ENCODE measurements at regions not wholly inside any gene's neighbourhood (a gene's known extent, or its start where the extent isn't known, plus 50 kb on each side); places are given as distances from the start of the nearest gene placed in this dataset.

- no peak for DNase-seq
- TF ChIP-seq, protein P1, sequence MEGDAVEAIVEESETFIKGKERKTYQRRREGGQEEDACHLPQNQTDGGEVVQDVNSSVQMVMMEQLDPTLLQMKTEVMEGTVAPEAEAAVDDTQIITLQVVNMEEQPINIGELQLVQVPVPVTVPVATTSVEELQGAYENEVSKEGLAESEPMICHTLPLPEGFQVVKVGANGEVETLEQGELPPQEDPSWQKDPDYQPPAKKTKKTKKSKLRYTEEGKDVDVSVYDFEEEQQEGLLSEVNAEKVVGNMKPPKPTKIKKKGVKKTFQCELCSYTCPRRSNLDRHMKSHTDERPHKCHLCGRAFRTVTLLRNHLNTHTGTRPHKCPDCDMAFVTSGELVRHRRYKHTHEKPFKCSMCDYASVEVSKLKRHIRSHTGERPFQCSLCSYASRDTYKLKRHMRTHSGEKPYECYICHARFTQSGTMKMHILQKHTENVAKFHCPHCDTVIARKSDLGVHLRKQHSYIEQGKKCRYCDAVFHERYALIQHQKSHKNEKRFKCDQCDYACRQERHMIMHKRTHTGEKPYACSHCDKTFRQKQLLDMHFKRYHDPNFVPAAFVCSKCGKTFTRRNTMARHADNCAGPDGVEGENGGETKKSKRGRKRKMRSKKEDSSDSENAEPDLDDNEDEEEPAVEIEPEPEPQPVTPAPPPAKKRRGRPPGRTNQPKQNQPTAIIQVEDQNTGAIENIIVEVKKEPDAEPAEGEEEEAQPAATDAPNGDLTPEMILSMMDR (IDR thresholded peaks at IDR 0.05), result no peak
- H3K27ac ChIP-seq, result no peak overlapping the region
These were observed 524.8 kb downstream of the TUSC7 start for GRCh38 chr3:117234331-117234730.

GRCh38 chr3:117235304-117235703 is 525.7 kb downstream of the TUSC7 start:
- TF ChIP-seq, protein P1 (IDR thresholded peaks at IDR 0.05), result no peak
- Histone ChIP-seq H3K4me3 (no peak overlapping the region), H3K36me3 (no peaks in the 10 kb centered on the region), H3K27me3 (no peaks in the 10 kb centered on the region), H3K9me3 (no peaks in the 10 kb centered on the region), H3K27ac (no peak overlapping the region), H3K4me1 (no peaks in the 10 kb centered on the region)
- DNase-seq (no peak), ATAC-seq (no peak)
- intact Hi-C loops (cut with DNase I), result no loop called here

More at GRCh38 chr3:117234331-117234730, 524.8 kb downstream of the TUSC7 start:
- Histone ChIP-seq H3K36me3 (no peaks in the 10 kb centered on the region), H3K9me3 (no peaks in the 10 kb centered on the region), H3K27me3 (no peaks in the 10 kb centered on the region), H3K4me1 (no peaks in the 10 kb centered on the region), H3K4me3 (no peak overlapping the region)
- ATAC-seq, result no peak
- intact Hi-C loops (cut with DNase I), result no loop called here

GRCh38 chr3:117238806-117239205 is 529.2 kb downstream of the TUSC7 start:
- no peaks in the 10 kb centered on the region for H3K36me3 ChIP-seq
- DNase-seq, result peak in 3 of 4 donors; percentile 15 to 32 (median 32)
- TF ChIP-seq, protein P1 (IDR thresholded peaks at IDR 0.05), result no peak
- no peaks in the 10 kb centered on the region for H3K9me3 ChIP-seq
- no peaks in the 10 kb centered on the region for H3K27me3 ChIP-seq
- peak; percentile 94 for ATAC-seq
- no peak overlapping the region for H3K4me3 ChIP-seq
- H3K4me1 ChIP-seq, result no peaks in the 10 kb centered on the region
- no peak overlapping the region for H3K27ac ChIP-seq
- intact Hi-C loops (cut with DNase I), result no loop called here

DNA sequence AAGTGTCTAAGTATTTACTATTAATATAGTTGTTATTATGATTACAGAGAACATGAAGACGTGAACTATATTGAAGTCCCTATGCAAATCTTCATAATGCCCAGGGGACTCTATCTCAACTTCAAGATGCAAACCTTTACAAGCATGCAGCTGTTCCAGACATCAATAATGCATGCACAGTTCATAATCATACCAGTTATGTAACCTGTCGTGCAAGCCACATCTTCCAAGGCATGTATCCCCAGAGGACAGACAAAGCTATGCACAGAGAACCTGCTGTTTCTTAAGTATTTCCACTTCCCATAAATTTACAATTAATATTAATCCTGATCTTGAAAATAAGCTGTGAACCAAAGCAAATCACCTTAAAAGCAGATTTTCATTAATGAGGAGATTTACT is 534.1 kb downstream of the TUSC7 start:
- no peak overlapping the region for H3K4me3 ChIP-seq
- TF ChIP-seq, protein P1 (IDR thresholded peaks at IDR 0.05), result no peak
- no peaks in the 10 kb centered on the region for H3K36me3 ChIP-seq
- no peaks in the 10 kb centered on the region for H3K4me1 ChIP-seq
- intact Hi-C loops (cut with DNase I), result no loop called here
- H3K27me3 ChIP-seq, result no peaks in the 10 kb centered on the region
- ATAC-seq, result no peak
- DNase-seq, result no peak
- H3K9me3 ChIP-seq, result no peaks in the 10 kb centered on the region
- H3K27ac ChIP-seq, result no peak overlapping the region

GRCh38 chr3:117246771-117247555 is 537.4 kb downstream of the TUSC7 start:
- no peaks in the 10 kb centered on the region for H3K9me3 ChIP-seq
- no peak for DNase-seq
- no peak for ATAC-seq
- TF ChIP-seq, protein P1 (IDR thresholded peaks at IDR 0.05), result no peak
- H3K4me1 ChIP-seq, result no peaks in the 10 kb centered on the region
- intact Hi-C loops (cut with DNase I), result no loop called here
- H3K4me3 ChIP-seq, result no peak overlapping the region
- H3K27ac ChIP-seq, result no peak overlapping the region
- no peaks in the 10 kb centered on the region for H3K36me3 ChIP-seq
- H3K27me3 ChIP-seq, result no peaks in the 10 kb centered on the region
